ENCODE measurements at regions not wholly inside any gene's neighbourhood (a gene's known extent, or its start where the extent isn't known, plus 50 kb on each side); places are given as distances from the start of the nearest gene placed in this dataset.

DNA sequence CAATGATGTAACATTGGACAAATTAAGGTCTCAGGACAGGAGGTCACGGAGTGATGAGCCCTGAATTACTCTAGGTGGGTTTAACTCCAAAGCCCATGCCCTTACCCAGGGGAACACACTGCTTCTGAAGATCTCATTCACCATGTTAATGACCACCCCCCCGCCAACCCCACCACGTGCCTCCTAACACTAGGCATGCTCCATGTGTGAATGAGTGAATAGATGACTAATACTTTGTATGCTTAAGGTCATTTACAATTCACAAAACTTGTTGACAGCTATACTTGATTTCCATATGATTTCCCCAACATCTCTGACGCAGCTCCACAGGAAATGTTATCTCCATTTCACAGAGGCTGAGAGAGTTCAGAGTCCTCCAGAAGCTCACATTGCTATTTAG lies 184.9 kb downstream of the ZNF92 start (continued):
- TF ChIP-seq, protein P1, sequence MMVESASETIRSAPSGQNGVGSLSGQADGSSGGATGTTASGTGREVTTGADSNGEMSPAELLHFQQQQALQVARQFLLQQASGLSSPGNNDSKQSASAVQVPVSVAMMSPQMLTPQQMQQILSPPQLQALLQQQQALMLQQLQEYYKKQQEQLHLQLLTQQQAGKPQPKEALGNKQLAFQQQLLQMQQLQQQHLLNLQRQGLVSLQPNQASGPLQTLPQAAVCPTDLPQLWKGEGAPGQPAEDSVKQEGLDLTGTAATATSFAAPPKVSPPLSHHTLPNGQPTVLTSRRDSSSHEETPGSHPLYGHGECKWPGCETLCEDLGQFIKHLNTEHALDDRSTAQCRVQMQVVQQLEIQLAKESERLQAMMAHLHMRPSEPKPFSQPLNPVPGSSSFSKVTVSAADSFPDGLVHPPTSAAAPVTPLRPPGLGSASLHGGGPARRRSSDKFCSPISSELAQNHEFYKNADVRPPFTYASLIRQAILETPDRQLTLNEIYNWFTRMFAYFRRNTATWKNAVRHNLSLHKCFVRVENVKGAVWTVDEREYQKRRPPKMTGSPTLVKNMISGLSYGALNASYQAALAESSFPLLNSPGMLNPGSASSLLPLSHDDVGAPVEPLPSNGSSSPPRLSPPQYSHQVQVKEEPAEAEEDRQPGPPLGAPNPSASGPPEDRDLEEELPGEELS (CRISPR knock-in tag; IDR thresholded peaks at IDR 0.05; ENCODE audit: borderline replicate concordance), result peak; percentile 99
- TF ChIP-seq ZNF740 (CRISPR knock-in tag; IDR thresholded peaks at IDR 0.05) (peak; percentile 82), ZNF740 (tag; IDR thresholded peaks at IDR 0.05) (peak in 1 of 2 experiments; percentile 34; a peak in 1 of 4 replicates), RCOR1 (IDR thresholded peaks at IDR 0.05; ENCODE audit: borderline replicate concordance in 1 of 2, low read depth in 2 of 2, low read length in 2 of 2) (0 out of 4 replicates have a peak, but pooled peaks of 1 of the 2 experiments have one; percentile 20), RNF2 (IDR thresholded peaks at IDR 0.05) (peak; percentile 80)
- TF ChIP-seq, protein P2, sequence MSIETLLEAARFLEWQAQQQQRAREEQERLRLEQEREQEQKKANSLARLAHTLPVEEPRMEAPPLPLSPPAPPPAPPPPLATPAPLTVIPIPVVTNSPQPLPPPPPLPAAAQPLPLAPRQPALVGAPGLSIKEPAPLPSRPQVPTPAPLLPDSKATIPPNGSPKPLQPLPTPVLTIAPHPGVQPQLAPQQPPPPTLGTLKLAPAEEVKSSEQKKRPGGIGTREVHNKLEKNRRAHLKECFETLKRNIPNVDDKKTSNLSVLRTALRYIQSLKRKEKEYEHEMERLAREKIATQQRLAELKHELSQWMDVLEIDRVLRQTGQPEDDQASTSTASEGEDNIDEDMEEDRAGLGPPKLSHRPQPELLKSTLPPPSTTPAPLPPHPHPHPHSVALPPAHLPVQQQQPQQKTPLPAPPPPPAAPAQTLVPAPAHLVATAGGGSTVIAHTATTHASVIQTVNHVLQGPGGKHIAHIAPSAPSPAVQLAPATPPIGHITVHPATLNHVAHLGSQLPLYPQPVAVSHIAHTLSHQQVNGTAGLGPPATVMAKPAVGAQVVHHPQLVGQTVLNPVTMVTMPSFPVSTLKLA (conservative IDR thresholded peaks at IDR 0.05), result peak; percentile 92 to 96
- TF ChIP-seq, protein P3, sequence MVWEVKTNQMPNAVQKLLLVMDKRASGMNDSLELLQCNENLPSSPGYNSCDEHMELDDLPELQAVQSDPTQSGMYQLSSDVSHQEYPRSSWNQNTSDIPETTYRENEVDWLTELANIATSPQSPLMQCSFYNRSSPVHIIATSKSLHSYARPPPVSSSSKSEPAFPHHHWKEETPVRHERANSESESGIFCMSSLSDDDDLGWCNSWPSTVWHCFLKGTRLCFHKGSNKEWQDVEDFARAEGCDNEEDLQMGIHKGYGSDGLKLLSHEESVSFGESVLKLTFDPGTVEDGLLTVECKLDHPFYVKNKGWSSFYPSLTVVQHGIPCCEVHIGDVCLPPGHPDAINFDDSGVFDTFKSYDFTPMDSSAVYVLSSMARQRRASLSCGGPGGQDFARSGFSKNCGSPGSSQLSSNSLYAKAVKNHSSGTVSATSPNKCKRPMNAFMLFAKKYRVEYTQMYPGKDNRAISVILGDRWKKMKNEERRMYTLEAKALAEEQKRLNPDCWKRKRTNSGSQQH (CRISPR knock-in tag; IDR thresholded peaks at IDR 0.05), result peak; percentile 83
- TF ChIP-seq, protein P4, sequence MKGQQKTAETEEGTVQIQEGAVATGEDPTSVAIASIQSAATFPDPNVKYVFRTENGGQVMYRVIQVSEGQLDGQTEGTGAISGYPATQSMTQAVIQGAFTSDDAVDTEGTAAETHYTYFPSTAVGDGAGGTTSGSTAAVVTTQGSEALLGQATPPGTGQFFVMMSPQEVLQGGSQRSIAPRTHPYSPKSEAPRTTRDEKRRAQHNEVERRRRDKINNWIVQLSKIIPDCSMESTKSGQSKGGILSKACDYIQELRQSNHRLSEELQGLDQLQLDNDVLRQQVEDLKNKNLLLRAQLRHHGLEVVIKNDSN (CRISPR knock-in tag; IDR thresholded peaks at IDR 0.05), result peak; percentile 74
- TF ChIP-seq, protein P5, sequence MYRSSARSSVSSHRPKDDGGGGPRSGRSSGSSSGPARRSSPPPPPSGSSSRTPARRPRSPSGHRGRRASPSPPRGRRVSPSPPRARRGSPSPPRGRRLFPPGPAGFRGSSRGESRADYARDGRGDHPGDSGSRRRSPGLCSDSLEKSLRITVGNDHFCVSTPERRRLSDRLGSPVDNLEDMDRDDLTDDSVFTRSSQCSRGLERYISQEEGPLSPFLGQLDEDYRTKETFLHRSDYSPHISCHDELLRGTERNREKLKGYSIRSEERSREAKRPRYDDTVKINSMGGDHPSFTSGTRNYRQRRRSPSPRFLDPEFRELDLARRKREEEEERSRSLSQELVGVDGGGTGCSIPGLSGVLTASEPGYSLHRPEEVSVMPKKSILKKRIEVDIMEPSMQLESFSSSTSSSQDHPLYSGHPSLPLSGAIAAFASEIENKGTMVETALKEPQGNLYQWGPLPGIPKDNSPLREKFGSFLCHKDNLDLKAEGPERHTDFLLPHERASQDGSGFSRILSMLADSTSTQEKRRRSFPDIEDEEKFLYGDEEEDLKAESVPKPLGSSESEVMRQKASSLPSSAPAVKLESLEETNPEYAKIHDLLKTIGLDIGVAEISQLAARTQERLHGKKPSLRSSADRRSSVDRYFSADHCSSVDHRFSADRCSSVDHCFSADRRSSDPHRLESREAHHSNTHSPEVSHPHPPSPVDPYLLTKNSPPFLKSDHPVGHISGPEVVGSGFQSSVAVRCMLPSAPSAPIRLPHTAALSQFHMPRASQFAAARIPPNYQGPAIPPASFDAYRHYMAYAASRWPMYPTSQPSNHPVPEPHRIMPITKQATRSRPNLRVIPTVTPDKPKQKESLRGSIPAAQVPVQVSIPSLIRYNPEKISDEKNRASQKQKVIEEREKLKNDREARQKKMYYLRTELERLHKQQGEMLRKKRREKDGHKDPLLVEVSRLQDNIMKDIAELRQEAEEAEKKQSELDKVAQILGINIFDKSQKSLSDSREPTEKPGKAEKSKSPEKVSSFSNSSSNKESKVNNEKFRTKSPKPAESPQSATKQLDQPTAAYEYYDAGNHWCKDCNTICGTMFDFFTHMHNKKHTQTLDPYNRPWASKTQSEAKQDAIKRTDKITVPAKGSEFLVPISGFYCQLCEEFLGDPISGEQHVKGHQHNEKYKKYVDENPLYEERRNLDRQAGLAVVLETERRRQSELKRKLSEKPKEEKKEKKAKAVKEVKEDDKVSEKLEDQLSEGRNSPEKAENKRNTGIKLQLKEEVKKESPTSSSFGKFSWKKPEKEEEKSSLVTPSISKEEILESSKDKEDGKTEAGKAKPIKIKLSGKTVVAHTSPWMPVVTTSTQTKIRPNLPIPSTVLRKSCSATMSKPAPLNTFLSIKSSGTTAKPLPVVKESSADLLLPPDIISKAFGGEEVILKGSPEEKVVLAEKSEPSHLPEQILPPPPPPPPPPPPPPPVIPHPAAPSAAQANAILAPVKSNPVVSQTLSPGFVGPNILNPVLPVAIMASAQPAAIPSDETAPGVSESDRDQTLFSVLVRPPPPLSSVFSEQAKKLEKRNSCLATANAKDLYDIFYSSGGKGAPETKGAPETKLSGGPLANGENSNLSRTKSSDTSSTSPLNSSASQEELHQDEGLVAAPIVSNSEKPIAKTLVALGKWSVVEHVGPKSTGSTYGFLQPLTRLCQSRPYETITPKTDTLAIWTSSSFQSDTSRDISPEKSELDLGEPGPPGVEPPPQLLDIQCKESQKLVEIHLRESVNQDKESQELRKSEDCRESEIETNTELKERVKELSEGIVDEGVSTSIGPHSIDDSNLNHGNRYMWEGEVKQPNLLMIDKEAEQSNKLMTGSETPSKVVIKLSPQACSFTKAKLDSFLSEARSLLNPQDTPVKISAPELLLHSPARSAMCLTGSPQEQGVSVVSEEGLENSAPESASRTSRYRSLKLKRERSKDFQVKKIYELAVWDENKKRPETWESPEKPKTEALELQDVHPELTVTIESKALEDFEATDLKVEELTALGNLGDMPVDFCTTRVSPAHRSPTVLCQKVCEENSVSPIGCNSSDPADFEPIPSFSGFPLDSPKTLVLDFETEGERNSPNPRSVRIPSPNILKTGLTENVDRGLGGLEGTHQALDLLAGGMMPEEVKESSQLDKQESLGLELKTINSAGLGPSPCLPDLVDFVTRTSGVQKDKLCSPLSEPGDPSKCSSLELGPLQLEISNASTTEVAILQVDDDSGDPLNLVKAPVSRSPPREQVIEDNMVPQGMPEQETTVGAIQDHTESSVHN (IDR thresholded peaks at IDR 0.05; ENCODE audit: borderline replicate concordance in 1 of 2, low read depth in 1 of 2), result peak in 1 of 2 experiments; percentile 90; a peak in 2 of 4 replicates

Measured in K562 (cell line).